IMR-90 (cell line): ENCODE measurements at regions not wholly inside any gene's neighbourhood (a gene's known extent, or its start where the extent isn't known, plus 50 kb on each side); places are given as distances from the start of the nearest gene placed in this dataset.

Experiments used
- ATAC-seq: fragments of 200-7000 bp; cut with Tn5 transposase; 2 replicates; pipeline ENCODE4 v1.9.1; 2020; ENCODE audit warnings: low read depth, mild to moderate bottlenecking, moderate library complexity
- BruUV-seq: library from RNA; stranded (reverse); fragments of 400-500 nt; replicated peaks from 2 replicates; lab custom pipeline; 2021; lab: Mats Ljungman, UMichigan
- CTCF ChIA-PET: fragments of 300-600 bp; formaldehyde crosslinking; extraction: SDS; loops from one replicate; lab custom pipeline; 2021; ENCODE audit warnings: antibody characterized with exemption; lab: Yijun Ruan, JAX
- POLR2A ChIA-PET: fragments of 300-600 bp; sonication (Branson Sonifier 250); formaldehyde crosslinking; loops from one replicate; lab custom pipeline; 2022; ENCODE audit warnings: antibody characterized with exemption; ENCODE audit not compliant: unreplicated experiment; lab: Charles Lee
- DNase-seq: peaks from one replicate; pipeline ENCODE4 v3.0.0; 2013
- H2AFZ ChIP-seq: replicated peaks from 2 replicates; pipeline ENCODE3; 2013; ENCODE audit warnings: low read length, mild to moderate bottlenecking; ENCODE audit not compliant: poor library complexity
- H2AK5ac ChIP-seq: 2 replicates; pipeline ENCODE4 v1.6.1; 2013; ENCODE audit warnings: low read depth, low read length, inconsistent platforms
- H2AK9ac ChIP-seq: replicated peaks from 2 replicates; pipeline ENCODE3; 2013; ENCODE audit warnings: mild to moderate bottlenecking, low read depth, low read length, moderate library complexity; ENCODE audit not compliant: poor library complexity
- H2BK120ac ChIP-seq: 2 replicates; pipeline ENCODE4 v1.6.1; 2013; ENCODE audit warnings: low read depth, low read length, inconsistent platforms
- H2BK15ac ChIP-seq: 3 replicates; pipeline ENCODE4 v1.6.1; 2013; ENCODE audit warnings: low read depth, low read length, inconsistent platforms
- H2BK20ac ChIP-seq: 2 replicates; pipeline ENCODE4 v1.6.1; 2013; ENCODE audit warnings: low read depth, mild to moderate bottlenecking, inconsistent platforms, low read length, moderate library complexity
- H2BK5ac ChIP-seq: 2 replicates; pipeline ENCODE4 v1.6.1; 2013; ENCODE audit warnings: mild to moderate bottlenecking, low read depth, low read length, inconsistent platforms; ENCODE audit not compliant: poor library complexity, severe bottlenecking
- H3K14ac ChIP-seq: replicated peaks from 2 replicates; pipeline ENCODE4 v1.6.1; 2013; ENCODE audit warnings: low read depth, low read length, inconsistent platforms
- H3K18ac ChIP-seq: 2 replicates; pipeline ENCODE4 v1.6.1; 2013; ENCODE audit warnings: low read depth, low read length, control low read depth
- H3K23ac ChIP-seq: 2 replicates; pipeline ENCODE4 v1.6.1; 2013; ENCODE audit warnings: low read depth, low read length, inconsistent platforms
- H3K27ac ChIP-seq: 2 replicates; pipeline ENCODE4 v1.5.1; 2013; ENCODE audit warnings: mild to moderate bottlenecking, control low read depth, low read length; ENCODE audit not compliant: insufficient read depth
- H3K27me3 ChIP-seq: 2 replicates; pipeline ENCODE4 v1.6.1; 2013; ENCODE audit warnings: low read length; ENCODE audit not compliant: control insufficient read depth, insufficient read depth
- H3K36me3 ChIP-seq: 2 replicates; pipeline ENCODE4 v1.6.1; 2013; ENCODE audit warnings: low read length, mixed read lengths; ENCODE audit not compliant: control insufficient read depth, insufficient read depth
- H3K4ac ChIP-seq: 2 replicates; pipeline ENCODE4 v1.6.1; 2013; ENCODE audit warnings: low read depth, low read length, inconsistent platforms
- H3K4me1 ChIP-seq: 2 replicates; pipeline ENCODE4 v1.6.1; 2013; ENCODE audit warnings: low read length, mixed read lengths; ENCODE audit not compliant: control insufficient read depth, insufficient read depth
- H3K4me2 ChIP-seq: 2 replicates; pipeline ENCODE4 v1.6.1; 2013; ENCODE audit warnings: low read depth, mild to moderate bottlenecking, control low read depth, low read length, moderate library complexity
- H3K4me3 ChIP-seq: 2 replicates; pipeline ENCODE4 v1.5.1; 2013; ENCODE audit warnings: low read depth, mild to moderate bottlenecking, control low read depth, low read length, moderate library complexity; ENCODE audit not compliant: insufficient read depth
- H3K56ac ChIP-seq: 2 replicates; pipeline ENCODE4 v1.6.1; 2013; ENCODE audit warnings: low read length, inconsistent platforms; ENCODE audit not compliant: insufficient read depth; ENCODE audit errors: extremely low read depth
- H3K79me1 ChIP-seq, 2 experiments: 2 replicates each; pipeline ENCODE4 v1.6.1; 2013; ENCODE audit warnings: low read length in 2 of 2, inconsistent platforms in 1 of 2, low read depth in 1 of 2
- H3K9ac ChIP-seq: 2 replicates; pipeline ENCODE4 v1.6.1; 2013; ENCODE audit warnings: low read depth, low read length, control low read depth
- H3K9me1 ChIP-seq: 2 replicates; pipeline ENCODE4 v1.6.1; 2013; ENCODE audit warnings: low read length, inconsistent platforms; ENCODE audit not compliant: insufficient read depth
- H3K9me3 ChIP-seq: 2 replicates; pipeline ENCODE4 v1.6.1; 2013; ENCODE audit warnings: low read length; ENCODE audit not compliant: control insufficient read depth, insufficient read depth
- H4K20me1 ChIP-seq: 2 replicates; pipeline ENCODE4 v1.6.1; 2013; ENCODE audit warnings: low read length, inconsistent platforms; ENCODE audit not compliant: insufficient read depth
- H4K5ac ChIP-seq: 2 replicates; pipeline ENCODE4 v1.6.1; 2013; ENCODE audit warnings: mild to moderate bottlenecking, low read depth, low read length, control low read depth
- H4K8ac ChIP-seq, 2 experiments: 2 replicates each; pipeline ENCODE4 v1.6.1; 2013; ENCODE audit warnings: low read depth in 2 of 2, low read length in 2 of 2, control low read depth in 1 of 2, inconsistent platforms in 1 of 2
- H4K91ac ChIP-seq: 2 replicates; pipeline ENCODE4 v1.6.1; 2013; ENCODE audit warnings: low read depth, low read length, inconsistent platforms; ENCODE audit not compliant: insufficient read depth
- BHLHE40 ChIP-seq: fragments of 150-350 bp; IDR thresholded peaks from 2 replicates; pipeline ENCODE4 v1.6.1; 2016; ENCODE audit warnings: mild to moderate bottlenecking, low read depth, low read length
- CEBPB ChIP-seq: IDR thresholded peaks from 2 replicates; pipeline ENCODE4 v1.6.1; 2012; ENCODE audit warnings: low read depth, low read length, improper control_type of control experiment
- CHD1 ChIP-seq: IDR thresholded peaks from 2 replicates; pipeline ENCODE4 v1.6.1; 2012; ENCODE audit warnings: low read depth, low read length, improper control_type of control experiment
- FOS ChIP-seq: fragments of 150-350 bp; IDR thresholded peaks from 2 replicates; pipeline ENCODE4 v1.6.1; 2016; ENCODE audit warnings: low read depth, low read length
- MAFK ChIP-seq: IDR thresholded peaks from 2 replicates; pipeline ENCODE4 v1.6.1; 2012; ENCODE audit warnings: low read depth, low read length, improper control_type of control experiment
- MAZ ChIP-seq: IDR thresholded peaks from 2 replicates; pipeline ENCODE4 v1.6.1; 2012; ENCODE audit warnings: low read depth, mild to moderate bottlenecking, low read length, improper control_type of control experiment, moderate library complexity, borderline replicate concordance
- MXI1 ChIP-seq: IDR thresholded peaks from 2 replicates; pipeline ENCODE4 v1.6.1; 2012; ENCODE audit warnings: low read depth, mild to moderate bottlenecking, low read length, moderate library complexity, borderline replicate concordance
- NFE2L2 ChIP-seq: fragments of 150-350 bp; IDR thresholded peaks from 2 replicates; pipeline ENCODE4 v1.6.1; 2016; ENCODE audit warnings: low read depth, mild to moderate bottlenecking, low read length
- POLR2A ChIP-seq: IDR thresholded peaks from 2 replicates; pipeline ENCODE4 v1.6.1; 2012; ENCODE audit warnings: mild to moderate bottlenecking, low read depth, low read length
- RAD21 ChIP-seq: IDR thresholded peaks from 2 replicates; pipeline ENCODE4 v1.6.1; 2012; ENCODE audit warnings: low read length, improper control_type of control experiment
- RCOR1 ChIP-seq: IDR thresholded peaks from 2 replicates; pipeline ENCODE4 v1.6.1; 2012; ENCODE audit warnings: mild to moderate bottlenecking, low read length, improper control_type of control experiment; ENCODE audit not compliant: insufficient replicate concordance
- RFX5 ChIP-seq: IDR thresholded peaks from 2 replicates; pipeline ENCODE4 v1.8.0; 2012; ENCODE audit warnings: low read depth, mild to moderate bottlenecking, low read length, moderate library complexity
- SMC3 ChIP-seq: fragments of 150-350 bp; IDR thresholded peaks from 2 replicates; pipeline ENCODE4 v1.6.1; 2016; ENCODE audit warnings: low read depth, mild to moderate bottlenecking, antibody characterized with exemption, low read length, moderate library complexity
- WGBS, 2 experiments: methylation state at CpG; one replicate each; pipeline versions ENCODE4 v1.1.5 to v1.1.7; 2013; ENCODE audit warnings: missing lambda C conversion rate in 2 of 2; ENCODE audit not compliant: insufficient read length in 1 of 2; ENCODE audit errors: extremely low coverage in 2 of 2; 5-methylcytosine and 5-hydroxymethylcytosine counted together
- dilution Hi-C: fragments of 300-500 bp; cut with HindIII; formaldehyde crosslinking; loops from one replicate; pipeline ENCODE4 v1.14.3; 2018; ENCODE audit warnings: low sequenced_read_pairs; ENCODE audit not compliant: unreplicated experiment
- in situ Hi-C: fragments of 300-500 bp; cut with MboI; formaldehyde crosslinking; loops from 3 replicates; pipeline ENCODE4 v1.14.3; 2019; ENCODE audit warnings: low sequenced_read_pairs, inconsistent platforms, mixed read lengths
- intact Hi-C: fragments of 100-400 bp; cut with micrococcal nuclease; formaldehyde crosslinking; loops from 2 replicates; pipeline ENCODE4 v1.10.0; 2022
- TF ChIP-seq, protein P1 (sequence below): conservative IDR thresholded peaks from 2 replicates; pipeline ENCODE4 v1.5.1; 2012; ENCODE audit warnings: mild to moderate bottlenecking, low read depth, low read length, improper control_type of control experiment
- TF ChIP-seq, protein P2 (sequence below): fragments of 150-350 bp; IDR thresholded peaks from 2 replicates; pipeline ENCODE4 v1.6.1; 2016; ENCODE audit warnings: low read depth, mild to moderate bottlenecking, low read length, moderate library complexity, borderline replicate concordance
- TF ChIP-seq, protein P3 (sequence below): fragments of 150-350 bp; IDR thresholded peaks from 2 replicates; pipeline ENCODE4 v1.6.1; 2017; ENCODE audit warnings: mild to moderate bottlenecking, antibody characterized with exemption, low read length, low read depth

DNA sequence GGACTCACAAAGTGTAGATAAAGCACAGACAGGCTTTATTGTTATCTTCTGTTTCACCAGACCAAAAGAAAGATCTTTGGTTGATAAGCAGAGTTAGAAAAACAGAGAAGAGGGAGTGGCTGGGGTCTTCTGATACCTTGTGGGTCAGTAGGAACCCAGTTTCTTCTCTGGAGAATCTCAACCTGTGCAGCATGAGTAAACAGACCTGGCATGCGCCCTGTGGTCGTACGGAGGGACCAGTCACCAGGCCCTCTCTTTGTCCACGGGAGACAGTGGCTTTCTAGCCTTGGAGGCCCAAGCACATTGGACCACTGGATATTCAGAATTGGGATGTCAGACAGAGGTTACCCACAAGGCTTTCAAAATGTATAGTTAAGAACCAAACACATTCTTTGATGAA, 418.9 kb upstream of the FANCL start:
- Histone ChIP-seq H3K18ac (no peak overlapping the region), H3K4me2 (no peak overlapping the region), H2BK20ac (no peak overlapping the region), H3K9me1 (no peaks in the 10 kb centered on the region), H3K9me3 (no peaks in the 10 kb centered on the region), H2AFZ (no peak overlapping the region), H4K91ac (no peak overlapping the region), H3K56ac (no peak overlapping the region), H2AK5ac (no peak overlapping the region), H3K4me3 (no peak overlapping the region), H3K14ac (no peak overlapping the region), H3K36me3 (no peaks in the 10 kb centered on the region), H3K27ac (no peak overlapping the region), H2BK15ac (no peak overlapping the region), H2BK5ac (no peak overlapping the region), H3K9ac (no peak overlapping the region), H4K20me1 (no peaks in the 10 kb centered on the region), H2AK9ac (no peak overlapping the region), H3K4me1 (no peaks in the 10 kb centered on the region), H2BK120ac (no peak overlapping the region), H4K5ac (no peak overlapping the region), H3K27me3 (no peaks in the 10 kb centered on the region), H3K79me1 (no peaks in the 10 kb centered on the region), H4K8ac (no peak overlapping the region), H3K4ac (no peak overlapping the region), H3K23ac (no peak overlapping the region)
- intact Hi-C loops: no loop called here
- CTCF ChIA-PET: interaction anchor here (0.5 kb wide), 1 partner anchor 975 kb away, joined by 3 read pairs; no protein-coding TSS in a partner anchor
- dilution Hi-C loops: no loop called here
- POLR2A ChIA-PET: no interaction called here
- BruUV-seq: no TSS peak
- in situ Hi-C loops: no loop called here
- ATAC-seq (no peak), DNase-seq (no peak)
- WGBS, 2 experiments: no CpG with 5 or more reads among the region's 4 CpGs
- TF ChIP-seq, protein P1, sequence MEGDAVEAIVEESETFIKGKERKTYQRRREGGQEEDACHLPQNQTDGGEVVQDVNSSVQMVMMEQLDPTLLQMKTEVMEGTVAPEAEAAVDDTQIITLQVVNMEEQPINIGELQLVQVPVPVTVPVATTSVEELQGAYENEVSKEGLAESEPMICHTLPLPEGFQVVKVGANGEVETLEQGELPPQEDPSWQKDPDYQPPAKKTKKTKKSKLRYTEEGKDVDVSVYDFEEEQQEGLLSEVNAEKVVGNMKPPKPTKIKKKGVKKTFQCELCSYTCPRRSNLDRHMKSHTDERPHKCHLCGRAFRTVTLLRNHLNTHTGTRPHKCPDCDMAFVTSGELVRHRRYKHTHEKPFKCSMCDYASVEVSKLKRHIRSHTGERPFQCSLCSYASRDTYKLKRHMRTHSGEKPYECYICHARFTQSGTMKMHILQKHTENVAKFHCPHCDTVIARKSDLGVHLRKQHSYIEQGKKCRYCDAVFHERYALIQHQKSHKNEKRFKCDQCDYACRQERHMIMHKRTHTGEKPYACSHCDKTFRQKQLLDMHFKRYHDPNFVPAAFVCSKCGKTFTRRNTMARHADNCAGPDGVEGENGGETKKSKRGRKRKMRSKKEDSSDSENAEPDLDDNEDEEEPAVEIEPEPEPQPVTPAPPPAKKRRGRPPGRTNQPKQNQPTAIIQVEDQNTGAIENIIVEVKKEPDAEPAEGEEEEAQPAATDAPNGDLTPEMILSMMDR: no peak
- TF ChIP-seq MAZ (no peak), RFX5 (no peak), SMC3 (no peak), POLR2A (no peak), RCOR1 (no peak), BHLHE40 (no peak), MXI1 (no peak), CEBPB (no peak), MAFK (no peak), CHD1 (no peak), NFE2L2 (no peak), RAD21 (no peak), FOS (no peak)
- TF ChIP-seq, protein P2, sequence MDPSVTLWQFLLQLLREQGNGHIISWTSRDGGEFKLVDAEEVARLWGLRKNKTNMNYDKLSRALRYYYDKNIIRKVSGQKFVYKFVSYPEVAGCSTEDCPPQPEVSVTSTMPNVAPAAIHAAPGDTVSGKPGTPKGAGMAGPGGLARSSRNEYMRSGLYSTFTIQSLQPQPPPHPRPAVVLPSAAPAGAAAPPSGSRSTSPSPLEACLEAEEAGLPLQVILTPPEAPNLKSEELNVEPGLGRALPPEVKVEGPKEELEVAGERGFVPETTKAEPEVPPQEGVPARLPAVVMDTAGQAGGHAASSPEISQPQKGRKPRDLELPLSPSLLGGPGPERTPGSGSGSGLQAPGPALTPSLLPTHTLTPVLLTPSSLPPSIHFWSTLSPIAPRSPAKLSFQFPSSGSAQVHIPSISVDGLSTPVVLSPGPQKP: no peak
- TF ChIP-seq, protein P3, sequence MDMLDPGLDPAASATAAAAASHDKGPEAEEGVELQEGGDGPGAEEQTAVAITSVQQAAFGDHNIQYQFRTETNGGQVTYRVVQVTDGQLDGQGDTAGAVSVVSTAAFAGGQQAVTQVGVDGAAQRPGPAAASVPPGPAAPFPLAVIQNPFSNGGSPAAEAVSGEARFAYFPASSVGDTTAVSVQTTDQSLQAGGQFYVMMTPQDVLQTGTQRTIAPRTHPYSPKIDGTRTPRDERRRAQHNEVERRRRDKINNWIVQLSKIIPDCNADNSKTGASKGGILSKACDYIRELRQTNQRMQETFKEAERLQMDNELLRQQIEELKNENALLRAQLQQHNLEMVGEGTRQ: no peak
